Breast epithelium (tissue), 3 donors: ENCODE measurements at regions not wholly inside any gene's neighbourhood (a gene's known extent, or its start where the extent isn't known, plus 50 kb on each side); places are given as distances from the start of the nearest gene placed in this dataset.

ENCODE experiments used
- POLR2A ChIP-seq: fragments of 450-650 bp; IDR thresholded peaks from one replicate; pipeline ENCODE4 v1.6.1; 2016; ENCODE audit warnings: antibody characterized with exemption, mild to moderate bottlenecking, moderate library complexity
- POLR2AphosphoS5 ChIP-seq, 3 donors: sonication (generic); formaldehyde crosslinking; IDR thresholded peaks; one replicate each; pipeline ENCODE4 v1.6.1; 2017; ENCODE audit warnings: antibody characterized with exemption in 3 of 3
- TF ChIP-seq, protein P1 (sequence below), 3 donors: fragments of 450-650 bp; IDR thresholded peaks; one replicate each; pipeline ENCODE4 v1.5.1; 2016 to 2017; ENCODE audit warnings: antibody characterized with exemption in 3 of 3, mild to moderate bottlenecking in 3 of 3, moderate library complexity in 3 of 3

- TF ChIP-seq, protein P1, sequence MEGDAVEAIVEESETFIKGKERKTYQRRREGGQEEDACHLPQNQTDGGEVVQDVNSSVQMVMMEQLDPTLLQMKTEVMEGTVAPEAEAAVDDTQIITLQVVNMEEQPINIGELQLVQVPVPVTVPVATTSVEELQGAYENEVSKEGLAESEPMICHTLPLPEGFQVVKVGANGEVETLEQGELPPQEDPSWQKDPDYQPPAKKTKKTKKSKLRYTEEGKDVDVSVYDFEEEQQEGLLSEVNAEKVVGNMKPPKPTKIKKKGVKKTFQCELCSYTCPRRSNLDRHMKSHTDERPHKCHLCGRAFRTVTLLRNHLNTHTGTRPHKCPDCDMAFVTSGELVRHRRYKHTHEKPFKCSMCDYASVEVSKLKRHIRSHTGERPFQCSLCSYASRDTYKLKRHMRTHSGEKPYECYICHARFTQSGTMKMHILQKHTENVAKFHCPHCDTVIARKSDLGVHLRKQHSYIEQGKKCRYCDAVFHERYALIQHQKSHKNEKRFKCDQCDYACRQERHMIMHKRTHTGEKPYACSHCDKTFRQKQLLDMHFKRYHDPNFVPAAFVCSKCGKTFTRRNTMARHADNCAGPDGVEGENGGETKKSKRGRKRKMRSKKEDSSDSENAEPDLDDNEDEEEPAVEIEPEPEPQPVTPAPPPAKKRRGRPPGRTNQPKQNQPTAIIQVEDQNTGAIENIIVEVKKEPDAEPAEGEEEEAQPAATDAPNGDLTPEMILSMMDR (IDR thresholded peaks at IDR 0.05) = no peak
- no peak for TF ChIP-seq POLR2A
- TF ChIP-seq POLR2AphosphoS5 (IDR thresholded peaks at IDR 0.05) = no peak
These were observed 77.1 kb upstream of the WDR17 start for GRCh38 chr4:175988511-175988910.
